A673 (cell line): ENCODE measurements at regions not wholly inside any gene's neighbourhood (a gene's known extent, or its start where the extent isn't known, plus 50 kb on each side); places are given as distances from the start of the nearest gene placed in this dataset.

Source experiments
- BruUV-seq: library from RNA; stranded (reverse); fragments of 400-500 nt; replicated peaks from 2 replicates; lab custom pipeline; 2021; lab: Mats Ljungman, UMichigan
- CTCF ChIA-PET: fragments of 300-600 bp; sonication (Branson Sonifier 250); formaldehyde crosslinking; loops from one replicate; lab custom pipeline; 2022; ENCODE audit warnings: antibody characterized with exemption; lab: Charles Lee
- POLR2A ChIA-PET: fragments of 300-600 bp; sonication (Branson Sonifier 250); formaldehyde crosslinking; loops from one replicate; lab custom pipeline; 2022; ENCODE audit warnings: antibody characterized with exemption; ENCODE audit not compliant: low non-redundant PET; lab: Charles Lee
- DNase-seq: peaks from one replicate; pipeline ENCODE4 v3.0.0-alpha.2; 2015; ENCODE audit warnings: low spot score
- H3K27ac ChIP-seq: fragments of 200-600 bp; sonication (generic); 2 replicates; pipeline ENCODE4 v1.5.1; 2016; ENCODE audit warnings: mixed run types, low read depth, mild to moderate bottlenecking, mixed read lengths, antibody characterized with exemption, low read length; ENCODE audit not compliant: poor library complexity, severe bottlenecking
- H3K27me3 ChIP-seq: fragments of 200-600 bp; sonication (generic); replicated peaks from 2 replicates; pipeline ENCODE4 v1.6.1; 2017; ENCODE audit warnings: mixed run types, low read depth, mild to moderate bottlenecking, mixed read lengths, antibody characterized with exemption, low read length; ENCODE audit not compliant: insufficient read depth, poor library complexity
- H3K36me3 ChIP-seq: fragments of 200-600 bp; sonication (generic); 2 replicates; pipeline ENCODE4 v1.6.1; 2016; ENCODE audit warnings: mixed run types, mild to moderate bottlenecking, mixed read lengths, antibody characterized with exemption, low read length; ENCODE audit not compliant: insufficient read depth, poor library complexity, severe bottlenecking
- H3K4me1 ChIP-seq: fragments of 200-600 bp; sonication (generic); 2 replicates; pipeline ENCODE4 v1.6.1; 2017; ENCODE audit warnings: mixed run types, mild to moderate bottlenecking, mixed read lengths, antibody characterized with exemption, low read length; ENCODE audit not compliant: insufficient read depth, poor library complexity, severe bottlenecking
- H3K4me3 ChIP-seq: fragments of 200-600 bp; sonication (generic); 2 replicates; pipeline ENCODE4 v1.5.1; 2016; ENCODE audit warnings: low read depth, mixed run types, mild to moderate bottlenecking, mixed read lengths, low read length; ENCODE audit not compliant: poor library complexity, severe bottlenecking
- H3K9me3 ChIP-seq: fragments of 200-600 bp; sonication (generic); 2 replicates; pipeline ENCODE4 v1.6.1; 2016; ENCODE audit warnings: mixed run types, low read depth, mild to moderate bottlenecking, mixed read lengths, antibody characterized with exemption, low read length; ENCODE audit not compliant: poor library complexity, severe bottlenecking
- EZH2 ChIP-seq: fragments of 200-600 bp; sonication (generic); IDR thresholded peaks from 2 replicates; pipeline ENCODE4 v1.6.1; 2017; ENCODE audit warnings: borderline replicate concordance, low read depth, mild to moderate bottlenecking, mixed read lengths, antibody characterized with exemption, low read length; ENCODE audit not compliant: poor library complexity, severe bottlenecking
- intact Hi-C: fragments of 100-400 bp; cut with micrococcal nuclease; formaldehyde crosslinking; loops from one replicate; pipeline ENCODE4 v1.10.0; 2022; ENCODE audit not compliant: unreplicated experiment
- TF ChIP-seq, protein P1 (sequence below): fragments of 300-800, 200-600 bp; sonication (generic); conservative IDR thresholded peaks from 2 replicates; pipeline ENCODE4 v1.5.1; 2017; ENCODE audit warnings: low read depth, mild to moderate bottlenecking, antibody characterized with exemption, low read length, moderate library complexity, mixed read lengths

DNA sequence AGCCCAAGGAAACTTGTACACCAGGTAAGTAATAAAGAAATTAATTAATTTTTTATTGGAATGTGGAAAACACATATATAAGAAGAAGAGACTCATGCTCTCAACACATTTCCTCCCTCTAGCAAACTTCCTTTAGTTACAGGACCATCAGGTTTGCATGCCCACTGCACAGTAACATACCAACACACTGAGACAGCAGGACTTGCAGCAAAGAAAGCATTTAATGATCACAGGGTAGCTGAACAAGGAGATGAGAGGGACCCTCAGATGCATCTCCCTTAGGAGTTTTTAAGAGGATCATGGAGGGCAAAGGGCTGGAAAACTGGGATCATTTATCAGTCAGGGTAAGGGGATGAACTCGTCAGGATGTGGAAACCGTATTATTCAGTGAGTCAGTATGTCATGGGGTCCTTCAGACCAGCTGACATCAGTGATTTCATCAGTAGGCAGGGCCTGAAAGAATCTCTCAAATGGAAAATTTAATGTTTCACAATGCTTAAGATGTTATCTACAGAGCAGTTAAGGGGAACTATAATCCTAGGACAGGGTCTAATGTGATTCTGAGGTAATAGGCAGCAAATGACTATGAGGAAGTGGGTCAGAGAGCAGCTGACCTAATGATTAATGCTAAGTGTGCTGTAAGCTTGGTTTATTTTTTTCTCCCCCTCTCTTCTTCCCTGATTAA lies 193.8 kb upstream of the RND3 start:
- no TSS peak for BruUV-seq
- Histone ChIP-seq H3K4me3 (no peak overlapping the region), H3K36me3 (no peaks in the 10 kb centered on the region), H3K27ac (no peak overlapping the region), H3K9me3 (no peaks in the 10 kb centered on the region), H3K27me3 (no peaks in the 10 kb centered on the region), H3K4me1 (no peaks in the 10 kb centered on the region)
- no peak for DNase-seq
- ChIA-PET CTCF (no interaction called here), POLR2A (no interaction called here)
- TF ChIP-seq, protein P1, sequence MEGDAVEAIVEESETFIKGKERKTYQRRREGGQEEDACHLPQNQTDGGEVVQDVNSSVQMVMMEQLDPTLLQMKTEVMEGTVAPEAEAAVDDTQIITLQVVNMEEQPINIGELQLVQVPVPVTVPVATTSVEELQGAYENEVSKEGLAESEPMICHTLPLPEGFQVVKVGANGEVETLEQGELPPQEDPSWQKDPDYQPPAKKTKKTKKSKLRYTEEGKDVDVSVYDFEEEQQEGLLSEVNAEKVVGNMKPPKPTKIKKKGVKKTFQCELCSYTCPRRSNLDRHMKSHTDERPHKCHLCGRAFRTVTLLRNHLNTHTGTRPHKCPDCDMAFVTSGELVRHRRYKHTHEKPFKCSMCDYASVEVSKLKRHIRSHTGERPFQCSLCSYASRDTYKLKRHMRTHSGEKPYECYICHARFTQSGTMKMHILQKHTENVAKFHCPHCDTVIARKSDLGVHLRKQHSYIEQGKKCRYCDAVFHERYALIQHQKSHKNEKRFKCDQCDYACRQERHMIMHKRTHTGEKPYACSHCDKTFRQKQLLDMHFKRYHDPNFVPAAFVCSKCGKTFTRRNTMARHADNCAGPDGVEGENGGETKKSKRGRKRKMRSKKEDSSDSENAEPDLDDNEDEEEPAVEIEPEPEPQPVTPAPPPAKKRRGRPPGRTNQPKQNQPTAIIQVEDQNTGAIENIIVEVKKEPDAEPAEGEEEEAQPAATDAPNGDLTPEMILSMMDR: no peak
- no peak for TF ChIP-seq EZH2
- intact Hi-C loops: no loop called here

DNA sequence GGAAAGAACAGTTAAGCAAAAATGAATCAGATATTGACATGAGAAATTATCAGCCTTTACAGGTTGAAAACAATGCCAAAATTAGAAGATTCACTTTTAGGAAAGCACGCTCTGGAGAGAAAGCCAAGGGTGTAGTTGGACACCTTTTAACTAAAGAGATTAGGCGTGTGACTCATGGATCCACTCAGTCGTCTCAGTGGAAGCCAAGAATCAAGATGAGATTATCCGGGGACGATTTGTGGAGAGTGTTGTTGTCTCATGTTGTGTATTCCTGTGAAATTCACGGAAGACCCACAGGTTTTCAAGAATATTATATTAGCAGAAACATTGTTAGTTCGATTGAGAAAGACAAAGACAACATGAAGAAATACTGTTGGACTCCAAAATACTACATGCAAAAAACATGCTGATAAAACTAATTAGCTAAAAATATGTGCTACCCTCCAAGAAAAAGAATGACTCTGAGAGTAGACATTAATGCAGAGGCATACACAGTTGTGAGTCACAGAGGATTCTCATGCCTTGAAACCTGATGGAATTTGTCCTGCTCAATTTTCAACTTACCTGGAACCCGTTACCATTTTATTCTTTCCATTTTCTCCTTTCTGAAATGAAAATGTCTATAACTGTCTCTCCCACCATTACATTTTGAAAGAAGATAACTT lies 192.1 kb upstream of the RND3 start:
- intact Hi-C loops: no loop called here
- POLR2A ChIA-PET: no interaction called here
- no peak for TF ChIP-seq EZH2
- TF ChIP-seq, protein P1: no peak
- Histone ChIP-seq H3K27ac (no peak overlapping the region), H3K36me3 (no peaks in the 10 kb centered on the region), H3K9me3 (no peaks in the 10 kb centered on the region), H3K4me1 (no peaks in the 10 kb centered on the region), H3K4me3 (no peak overlapping the region), H3K27me3 (no peaks in the 10 kb centered on the region)
- BruUV-seq: no TSS peak
- CTCF ChIA-PET: no interaction called here
- peak; percentile 27 for DNase-seq

DNA sequence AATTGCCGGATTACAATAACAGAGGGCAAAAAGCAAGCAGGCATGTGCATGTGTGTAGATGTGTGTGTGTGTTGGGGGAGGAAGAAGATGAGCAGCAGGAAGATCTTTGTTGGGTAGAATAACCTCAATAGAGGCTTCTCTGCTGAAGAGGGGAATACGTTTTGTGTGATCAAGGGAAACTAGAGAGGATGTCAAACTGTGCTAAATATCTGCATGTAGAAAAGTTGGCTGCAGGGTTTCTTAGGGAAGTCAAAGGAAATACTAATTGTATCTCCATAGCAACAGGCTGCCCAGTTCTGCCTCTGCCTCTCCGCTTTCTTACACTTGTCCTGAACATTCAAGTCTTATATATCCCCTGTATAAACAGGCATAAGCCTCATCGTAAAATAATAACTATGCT lies 190.1 kb upstream of the RND3 start:
- Histone ChIP-seq H3K4me1 (no peaks in the 10 kb centered on the region), H3K4me3 (no peak overlapping the region), H3K36me3 (no peaks in the 10 kb centered on the region), H3K9me3 (no peaks in the 10 kb centered on the region), H3K27ac (no peak overlapping the region), H3K27me3 (no peaks in the 10 kb centered on the region)
- intact Hi-C loops: no loop called here
- DNase-seq: no peak
- no TSS peak for BruUV-seq
- CTCF ChIA-PET: no interaction called here
- TF ChIP-seq EZH2: no peak
- TF ChIP-seq, protein P1: no peak
- POLR2A ChIA-PET: no interaction called here
